ENCODE measurements at regions not wholly inside any gene's neighbourhood (a gene's known extent, or its start where the extent isn't known, plus 50 kb on each side); places are given as distances from the start of the nearest gene placed in this dataset.
"Not testable (repeated sequence)": the region's sequence is repeated elsewhere in the genome, so short reads cannot be mapped to it uniquely, and the experiment has no call there.

DNA sequence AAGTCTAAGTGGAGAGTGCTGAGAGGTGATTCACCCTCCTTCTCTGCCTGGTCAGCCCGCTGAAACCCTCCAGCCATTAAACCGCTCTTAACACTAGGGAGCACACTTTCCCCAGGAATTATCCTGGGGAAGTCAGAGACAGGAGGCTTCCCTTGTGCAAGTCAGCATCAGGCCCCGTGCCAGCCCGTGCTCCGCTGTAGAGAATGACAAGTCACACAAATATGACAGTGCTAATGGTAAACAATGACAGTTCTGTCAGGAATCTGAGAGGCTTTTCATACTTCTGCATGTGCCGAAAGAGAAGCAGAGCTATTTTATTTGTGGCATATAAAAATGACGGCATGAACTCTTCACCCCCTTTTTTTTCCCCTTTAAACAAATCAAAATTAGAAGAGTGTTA lies 816.9 kb upstream of the SLC10A2 start:
- TF ChIP-seq EZH2phosphoT487 (IDR thresholded peaks at IDR 0.05; ENCODE audit: borderline replicate concordance, low read depth, low read length): no peak
- no peak for TF ChIP-seq CTCF (conservative IDR thresholded peaks at IDR 0.05; ENCODE audit: low read length)
- no peak for DNase-seq (ENCODE audit: low spot score)
- BruUV-seq (replicated peaks): no TSS peak
- CTCF ChIA-PET (ENCODE audit: unreplicated experiment): no interaction called here
- POLR2A ChIA-PET: no interaction called here
- Histone ChIP-seq H2AFZ (ENCODE audit: low read length) (no peak overlapping the region), H3K4me3 (ENCODE audit: low read depth, low read length, poor library complexity, severe bottlenecking) (no peak overlapping the region), H3K36me3 (ENCODE audit: insufficient read depth, low read length) (no peaks in the 10 kb centered on the region), H3K9me2 (ENCODE audit: insufficient read depth, low read length) (no peaks in the 10 kb centered on the region), H3K4me2 (ENCODE audit: low read length) (no peak overlapping the region), H3K27ac (ENCODE audit: low read depth, low read length, poor library complexity, severe bottlenecking) (no peak overlapping the region), H3K9me3 (ENCODE audit: low read length) (no peaks in the 10 kb centered on the region), H3K79me2 (ENCODE audit: insufficient read depth, low read depth, low read length) (no peaks in the 10 kb centered on the region), H3K4me1 (ENCODE audit: insufficient read depth, low read length, poor library complexity, severe bottlenecking) (no peaks in the 10 kb centered on the region), H4K20me1 (ENCODE audit: insufficient read depth, low read length) (no peaks in the 10 kb centered on the region)
- intact Hi-C loops (cut with micrococcal nuclease; ENCODE audit: unreplicated experiment): no loop called here

DNA sequence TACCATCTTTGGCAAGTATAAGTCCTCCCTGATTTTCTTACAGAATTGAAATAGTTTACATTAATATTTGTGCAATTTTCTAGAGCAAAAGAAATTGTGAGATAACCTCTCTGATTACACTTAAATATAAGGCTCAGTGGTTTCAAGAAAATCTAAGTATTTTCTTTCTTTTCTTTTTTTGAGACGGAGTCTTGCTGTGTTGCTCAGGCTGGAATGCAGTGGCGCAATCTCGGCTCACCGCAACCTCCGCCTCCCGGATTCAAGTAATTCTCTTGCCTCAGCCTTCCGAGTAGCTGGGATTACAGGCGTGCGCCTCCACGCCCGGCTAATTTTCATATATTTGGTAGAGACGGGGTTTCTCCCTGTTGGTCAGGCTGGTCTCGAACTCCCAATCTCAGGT lies 813.9 kb upstream of the SLC10A2 start:
- H3K4me3 ChIP-seq (ENCODE audit: low read depth, low read length, poor library complexity, severe bottlenecking); H3K27ac ChIP-seq (ENCODE audit: low read depth, low read length, poor library complexity, severe bottlenecking); POLR2A ChIA-PET; H4K20me1 ChIP-seq (ENCODE audit: insufficient read depth, low read length); DNase-seq (ENCODE audit: low spot score); H3K36me3 ChIP-seq (ENCODE audit: insufficient read depth, low read length); H3K4me2 ChIP-seq (ENCODE audit: low read length); H3K9me2 ChIP-seq (ENCODE audit: insufficient read depth, low read length); intact Hi-C loops (cut with micrococcal nuclease; ENCODE audit: unreplicated experiment); CTCF ChIA-PET (ENCODE audit: unreplicated experiment); H3K79me2 ChIP-seq (ENCODE audit: insufficient read depth, low read depth, low read length); H3K4me1 ChIP-seq (ENCODE audit: insufficient read depth, low read length, poor library complexity, severe bottlenecking); H2AFZ ChIP-seq (ENCODE audit: low read length); H3K9me3 ChIP-seq (ENCODE audit: low read length); BruUV-seq (replicated peaks): not testable (repeated sequence)

DNA sequence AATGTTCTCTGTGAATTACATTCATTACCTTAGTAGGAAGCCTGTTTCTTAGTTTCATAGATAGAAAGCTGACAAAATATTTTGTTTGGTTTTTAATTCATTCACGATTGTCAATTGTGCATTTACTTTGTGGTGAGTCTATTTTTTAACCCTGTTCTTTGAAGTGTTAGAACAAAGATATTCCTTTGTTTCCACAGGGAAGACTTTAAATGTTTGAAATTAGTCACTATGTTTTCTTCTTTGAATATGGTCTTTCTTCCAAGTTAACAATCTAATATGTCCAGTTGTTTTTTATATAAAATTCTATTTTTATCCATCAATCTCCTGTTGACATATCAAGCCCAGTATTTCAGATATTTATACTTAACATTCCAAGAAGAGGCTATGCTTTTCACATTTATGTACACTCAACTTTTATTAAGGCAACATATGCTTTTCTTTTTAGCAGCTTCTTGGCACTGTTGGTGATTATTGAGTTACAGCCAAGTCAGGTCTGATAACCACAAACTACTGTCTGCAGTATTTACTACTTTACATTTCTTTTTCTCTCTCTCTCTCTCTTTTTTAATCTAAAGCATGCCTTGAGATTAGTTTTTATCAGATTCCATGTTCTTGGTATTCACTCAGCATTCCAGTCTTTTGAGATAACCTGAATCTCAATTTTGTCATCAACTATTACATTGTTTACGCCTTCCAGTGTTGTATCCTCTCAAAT lies 812.8 kb upstream of the SLC10A2 start:
- no peak overlapping the region for H3K4me3 ChIP-seq (ENCODE audit: low read depth, low read length, poor library complexity, severe bottlenecking)
- intact Hi-C loops (cut with micrococcal nuclease; ENCODE audit: unreplicated experiment): no loop called here
- H3K79me2 ChIP-seq (ENCODE audit: insufficient read depth, low read depth, low read length): no peaks in the 10 kb centered on the region
- H3K9me2 ChIP-seq (ENCODE audit: insufficient read depth, low read length): no peaks in the 10 kb centered on the region
- no peaks in the 10 kb centered on the region for H3K36me3 ChIP-seq (ENCODE audit: insufficient read depth, low read length)
- H3K27ac ChIP-seq (ENCODE audit: low read depth, low read length, poor library complexity, severe bottlenecking): no peak overlapping the region
- ChIA-PET POLR2A (no interaction called here), CTCF (ENCODE audit: unreplicated experiment) (no interaction called here)
- no TSS peak for BruUV-seq (replicated peaks)
- H3K9me3 ChIP-seq (ENCODE audit: low read length): no peaks in the 10 kb centered on the region
- no peak overlapping the region for H2AFZ ChIP-seq (ENCODE audit: low read length)
- H3K4me2 ChIP-seq (ENCODE audit: low read length): no peak overlapping the region
- H3K4me1 ChIP-seq (ENCODE audit: insufficient read depth, low read length, poor library complexity, severe bottlenecking): no peaks in the 10 kb centered on the region
- H4K20me1 ChIP-seq (ENCODE audit: insufficient read depth, low read length): no peaks in the 10 kb centered on the region
- DNase-seq (ENCODE audit: low spot score): no peak
- TF ChIP-seq EZH2phosphoT487 (IDR thresholded peaks at IDR 0.05; ENCODE audit: borderline replicate concordance, low read depth, low read length) (no peak), CTCF (conservative IDR thresholded peaks at IDR 0.05; ENCODE audit: low read length) (no peak)

Measured in OCI-LY7 (cell line).